ENCODE measurements at regions not wholly inside any gene's neighbourhood (a gene's known extent, or its start where the extent isn't known, plus 50 kb on each side); places are given as distances from the start of the nearest gene placed in this dataset.
"Not testable (repeated sequence)": the region's sequence is repeated elsewhere in the genome, so short reads cannot be mapped to it uniquely, and the experiment has no call there.

DNA sequence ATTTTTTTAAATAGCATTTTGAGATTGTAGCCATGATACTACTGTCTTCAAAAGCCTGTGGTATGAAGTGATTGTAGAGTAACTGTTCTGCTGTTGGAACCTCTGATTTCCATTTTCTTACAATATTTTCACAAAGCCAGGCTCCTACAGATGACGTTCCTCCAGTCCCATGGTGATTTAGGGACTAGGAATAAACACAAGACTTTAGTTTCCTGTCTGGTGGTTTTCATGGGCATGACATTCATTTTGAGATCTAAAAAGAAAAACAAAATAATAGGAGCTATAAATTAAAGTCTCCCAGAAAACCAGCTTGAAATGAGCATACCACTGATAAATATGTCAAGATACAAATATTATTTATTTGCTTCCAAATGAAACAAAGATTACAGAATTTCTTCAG, 1223.5 kb upstream of the CELF4 start:
- no peak for DNase-seq (ENCODE audit: low read depth)

DNA sequence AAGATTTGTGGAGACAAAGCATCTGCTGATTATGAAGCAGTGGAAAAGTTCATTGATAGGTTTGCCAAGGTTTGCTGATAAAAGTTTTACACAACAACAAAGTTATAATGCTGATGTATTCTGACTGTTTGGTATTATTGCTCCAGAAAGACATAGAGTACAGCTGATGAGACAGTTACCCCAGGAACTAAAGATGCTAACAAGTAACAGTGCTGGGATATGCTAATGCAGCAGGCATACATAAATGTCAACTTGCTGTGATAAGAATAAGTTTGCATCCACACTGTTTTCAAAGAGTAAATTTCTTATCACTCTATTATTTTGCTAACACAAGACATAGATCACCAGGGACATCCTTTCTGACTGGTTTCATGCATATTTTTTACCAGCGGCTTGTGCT, 1221.3 kb upstream of the CELF4 start:
- DNase-seq (ENCODE audit: low read depth), result no peak

DNA sequence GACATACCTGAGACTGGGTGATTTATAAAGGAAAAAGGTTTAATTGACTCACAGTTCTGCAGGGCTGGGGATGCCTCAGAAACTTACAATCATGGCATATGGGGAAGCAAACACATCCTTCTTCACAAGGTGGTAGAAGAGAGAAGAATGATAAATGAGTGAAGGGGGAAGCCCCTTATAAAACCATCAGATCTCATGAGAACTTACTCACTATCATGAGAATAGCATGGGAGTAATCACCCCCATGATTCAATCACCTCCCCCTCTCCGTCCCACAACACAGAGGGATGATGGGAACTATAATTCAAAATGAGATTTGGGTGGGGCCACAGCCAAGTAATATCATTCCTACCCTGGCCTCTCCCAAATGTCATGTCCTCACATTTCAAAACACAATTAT, 1206.0 kb upstream of the CELF4 start:
- DNase-seq (ENCODE audit: low read depth), result not testable (repeated sequence)

DNA sequence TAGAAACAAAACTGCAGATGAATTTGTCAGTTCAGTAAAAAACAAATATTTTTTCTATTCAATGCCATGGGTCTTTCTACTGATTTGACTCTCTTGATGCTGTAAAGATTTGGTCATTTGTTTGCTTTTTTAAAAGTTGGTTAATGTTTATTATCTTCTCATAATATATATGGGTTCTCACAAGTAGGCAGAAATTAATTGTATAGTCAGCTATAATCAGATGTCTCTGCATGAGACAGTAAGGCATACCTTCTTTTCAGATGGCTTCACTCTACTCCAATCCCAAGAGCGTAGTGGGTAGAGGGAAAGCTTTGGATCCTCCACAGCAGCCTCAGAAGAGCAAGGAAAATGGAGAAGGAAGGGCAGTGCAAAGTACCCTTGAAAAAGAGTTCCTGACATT, 1202.9 kb upstream of the CELF4 start:
- no peak for DNase-seq (ENCODE audit: low read depth)

DNA sequence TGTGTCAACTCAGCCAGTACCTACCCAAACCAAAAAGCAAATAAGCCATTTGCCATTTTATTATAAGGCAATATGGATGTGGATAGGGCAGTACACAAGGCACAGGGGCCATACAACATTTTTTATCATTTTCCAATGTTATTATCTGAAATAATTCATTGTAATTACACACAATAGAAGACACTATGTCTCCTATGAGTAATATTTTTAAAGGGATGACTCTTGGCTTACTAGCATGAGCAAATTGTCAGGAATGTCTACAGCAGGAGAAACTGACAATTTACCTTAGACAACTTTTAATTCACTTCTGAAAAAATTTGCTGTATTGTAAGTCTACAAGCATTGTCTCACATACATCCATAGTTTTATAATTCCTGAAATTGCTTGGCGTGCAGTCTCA, 1193.9 kb upstream of the CELF4 start:
- DNase-seq (ENCODE audit: low read depth), result no peak

DNA sequence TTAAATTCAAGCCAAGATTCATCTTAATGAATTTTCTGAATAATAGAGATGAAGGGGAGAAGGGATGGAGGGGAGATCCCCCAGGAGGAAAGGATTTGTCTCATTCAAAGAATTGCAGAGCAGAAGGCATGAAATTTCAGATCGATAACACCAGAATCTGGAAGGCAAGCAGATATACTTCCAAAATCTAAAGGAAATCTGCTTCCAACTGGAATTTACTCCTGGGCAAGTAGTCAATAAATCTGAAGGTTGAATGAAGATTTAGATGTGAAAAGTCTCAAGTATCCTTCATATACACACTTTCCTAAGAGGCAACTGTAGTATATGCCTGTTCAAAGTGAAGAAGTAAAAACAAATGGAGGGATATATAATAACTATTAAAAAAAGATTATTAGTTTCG, 1190.8 kb upstream of the CELF4 start:
- DNase-seq (ENCODE audit: low read depth), result no peak

DNA sequence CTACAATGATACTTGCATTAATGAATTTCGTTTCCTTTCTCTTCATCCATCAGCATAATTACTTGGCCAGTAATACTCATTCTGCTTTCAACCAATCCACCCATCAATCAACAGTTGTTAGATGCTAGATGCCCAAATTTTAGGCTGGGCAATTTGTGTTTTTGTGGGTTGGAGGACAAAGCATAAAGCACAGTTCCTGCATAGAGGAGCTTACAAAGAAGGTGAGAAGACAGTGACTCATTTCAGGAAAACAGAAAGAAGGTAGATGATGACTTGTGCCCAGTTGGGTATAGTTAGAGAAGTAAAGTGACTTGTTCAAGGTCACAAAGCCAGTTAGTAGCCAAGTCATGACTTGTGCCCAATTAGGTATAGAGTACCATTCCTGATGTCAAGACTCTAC, 1186.8 kb upstream of the CELF4 start:
- DNase-seq (ENCODE audit: low read depth), result no peak

DNA sequence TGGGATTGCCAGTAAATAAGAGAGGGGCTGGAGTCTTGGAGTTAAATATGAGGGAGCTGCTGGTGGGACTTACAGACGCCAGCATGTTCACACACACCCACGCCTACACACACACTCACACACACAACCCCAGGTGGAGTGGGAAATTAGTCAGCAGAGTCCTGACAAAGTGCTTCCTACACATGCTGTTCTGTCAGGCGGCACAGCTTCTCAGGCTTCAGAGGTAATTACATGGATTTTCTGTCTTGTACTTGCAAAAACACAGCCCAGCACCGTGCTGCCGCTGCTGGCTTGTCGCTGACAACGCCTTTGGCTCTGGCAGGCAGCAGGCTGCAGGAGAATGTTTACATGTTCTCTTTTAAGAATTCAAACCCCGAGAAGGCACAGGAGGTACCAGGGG, 1186.3 kb upstream of the CELF4 start:
- DNase-seq (ENCODE audit: low read depth), result no peak

DNA sequence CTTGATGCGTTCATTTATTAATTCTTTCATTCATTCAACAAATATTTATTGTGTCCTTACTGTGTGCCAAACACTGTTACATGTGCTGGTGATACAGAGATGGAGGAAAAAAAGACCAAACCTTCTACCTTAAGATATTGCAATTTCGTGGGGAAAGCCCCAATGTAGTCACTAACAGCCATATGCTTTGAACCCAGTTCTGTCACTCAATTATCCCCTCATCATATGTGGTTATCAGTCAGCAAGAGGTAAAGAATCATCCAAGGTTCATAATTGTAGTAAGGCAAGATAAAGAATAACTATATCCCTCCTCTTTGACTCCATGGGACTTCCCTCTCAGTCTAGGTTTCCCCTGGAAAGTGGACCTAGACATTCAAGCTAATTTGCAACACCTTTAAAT, 1185.6 kb upstream of the CELF4 start:
- DNase-seq (ENCODE audit: low read depth), result no peak

DNA sequence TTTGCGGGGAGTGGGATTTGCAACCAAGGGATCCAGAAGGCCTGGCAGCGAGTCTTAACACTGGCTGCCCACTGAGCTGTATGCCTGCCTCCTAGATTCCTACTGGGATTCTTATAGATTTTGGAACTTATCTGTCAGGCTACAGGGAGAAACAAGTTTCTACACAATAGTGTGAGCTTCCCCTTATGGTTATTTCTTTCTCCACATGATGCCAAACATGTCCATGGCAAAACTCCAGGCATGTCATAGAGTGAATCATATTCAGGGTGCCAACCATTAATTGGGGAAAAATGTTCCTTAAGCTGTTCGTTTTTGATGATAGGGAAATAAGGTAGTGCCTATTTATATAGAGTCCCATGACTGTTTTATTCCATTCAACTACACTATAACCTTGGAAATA, 1185.2 kb upstream of the CELF4 start:
- no peak for DNase-seq (ENCODE audit: low read depth)

DNA sequence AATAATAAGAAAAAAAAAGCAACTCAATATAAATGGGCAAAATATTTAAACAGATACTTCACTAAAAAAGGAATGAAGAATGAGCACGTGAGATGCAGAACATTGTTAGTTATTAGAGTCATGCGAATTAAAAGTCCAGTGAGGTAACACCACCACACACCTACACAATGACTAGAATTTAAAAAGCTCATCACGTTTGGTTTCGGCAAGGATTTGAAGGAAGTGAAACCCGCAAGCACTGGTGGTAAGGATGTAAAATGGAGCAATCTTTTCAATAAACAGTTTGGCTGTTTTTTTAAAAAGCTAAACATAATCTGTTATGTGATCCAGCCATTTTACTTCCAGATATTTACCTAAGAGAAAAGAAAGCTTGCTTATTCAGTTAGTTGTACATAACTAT, 1181.6 kb upstream of the CELF4 start:
- DNase-seq (ENCODE audit: low read depth), result no peak

DNA sequence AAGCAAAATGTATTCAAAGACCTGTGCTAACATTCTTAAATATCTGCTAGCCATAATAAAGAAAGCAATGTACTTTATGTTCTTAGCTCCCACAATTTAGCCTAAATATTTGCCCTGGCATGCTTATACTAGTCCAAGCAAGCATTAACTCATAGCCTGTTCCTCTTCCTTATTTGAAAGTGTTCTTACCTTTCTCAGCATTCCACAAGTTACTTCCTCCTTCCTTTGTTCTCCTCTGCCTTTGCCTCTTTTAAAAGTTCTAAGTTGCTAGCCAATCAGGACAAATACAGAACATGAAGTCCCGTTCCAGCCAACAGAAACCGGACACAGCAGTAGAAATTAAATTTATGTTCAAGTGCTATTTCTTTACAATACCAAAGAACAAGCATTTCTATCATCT, 1154.6 kb upstream of the CELF4 start:
- not testable (repeated sequence) for DNase-seq (ENCODE audit: low read depth)

DNA sequence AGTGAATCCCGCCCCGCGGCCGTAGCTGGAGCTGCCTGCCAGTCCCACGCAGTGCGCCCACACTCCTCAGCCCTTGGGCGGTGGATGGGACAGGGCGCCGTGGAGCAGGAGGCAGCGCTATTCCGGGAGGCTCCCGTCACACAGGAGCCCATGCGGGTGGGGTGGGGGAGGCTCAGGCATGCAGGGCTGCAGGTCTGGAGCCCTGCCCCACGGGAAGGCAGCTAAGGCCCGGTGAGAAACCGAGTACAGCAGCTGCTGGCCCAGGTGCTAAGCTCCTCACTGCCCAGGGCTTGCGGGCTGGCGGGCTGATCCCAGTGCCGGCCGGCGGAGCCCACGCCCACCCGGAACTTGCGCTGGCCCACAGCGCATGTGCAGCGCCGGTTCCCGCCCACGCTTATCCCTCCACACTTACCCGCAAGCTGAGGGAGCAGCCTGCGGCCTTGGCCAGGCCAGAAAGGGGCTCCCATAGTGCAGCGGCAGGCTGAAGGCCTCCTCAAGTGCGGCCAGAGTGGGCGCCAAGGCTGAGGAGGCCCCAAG, 1152.8 kb upstream of the CELF4 start:
- no peak for DNase-seq (ENCODE audit: low read depth)

DNA sequence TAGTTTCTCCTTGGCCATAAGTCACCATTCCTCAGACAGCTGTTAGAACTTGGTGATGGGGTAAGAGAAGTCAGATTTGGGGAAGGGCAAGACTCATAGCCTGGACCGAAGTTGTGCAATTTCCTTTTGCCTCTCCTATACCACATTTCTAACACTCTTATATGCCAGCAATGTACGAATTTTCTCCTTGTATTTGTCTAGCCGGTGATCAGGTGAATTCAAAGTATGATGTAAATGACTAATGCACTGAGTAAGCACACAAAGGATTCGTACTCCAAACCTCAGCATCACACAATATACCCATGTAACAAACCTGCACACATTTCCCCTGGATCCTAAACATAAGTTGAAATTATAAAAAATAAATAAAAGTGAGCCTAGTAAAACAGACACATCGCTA, 1143.5 kb upstream of the CELF4 start:
- DNase-seq (ENCODE audit: low read depth), result no peak

DNA sequence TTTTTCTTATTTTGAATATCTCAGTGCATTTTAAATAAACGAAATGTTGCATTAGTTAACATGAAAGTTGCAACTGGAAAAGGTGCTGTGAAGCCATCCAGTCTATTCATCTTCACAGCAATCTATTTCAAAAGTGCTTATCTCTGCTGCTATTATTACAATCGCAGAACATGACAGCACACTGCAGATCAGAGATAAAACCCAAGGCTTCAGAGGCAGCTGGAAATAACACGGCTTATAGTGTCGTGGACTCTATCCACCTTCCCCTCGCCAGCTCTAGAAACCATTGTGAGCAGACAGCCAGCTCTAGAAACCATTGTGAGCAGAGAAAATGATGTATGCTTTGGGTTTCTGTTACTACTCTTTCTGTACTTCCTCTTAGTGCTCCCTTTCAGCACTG, 1140.8 kb upstream of the CELF4 start:
- DNase-seq (ENCODE audit: low read depth), result no peak

DNA sequence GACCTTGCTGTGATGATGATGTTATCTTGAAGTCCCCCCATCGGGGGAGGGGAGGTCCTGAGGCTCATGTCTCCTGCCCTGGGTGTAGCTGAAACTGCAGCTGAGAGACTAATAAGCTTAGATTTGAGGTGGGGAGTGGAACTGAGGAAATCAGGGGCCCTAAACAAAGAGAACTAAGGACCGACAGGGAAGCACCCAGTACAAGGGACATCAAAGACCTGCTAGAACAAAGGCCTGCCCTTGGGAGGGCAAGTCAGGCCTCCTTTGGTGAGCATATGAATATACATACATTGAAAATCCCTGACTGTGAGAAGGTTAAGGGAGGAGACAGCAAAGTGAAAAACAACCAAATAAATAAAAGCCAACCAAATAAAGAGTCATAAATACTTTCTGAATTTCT, 1132.5 kb upstream of the CELF4 start:
- no peak for DNase-seq (ENCODE audit: low read depth)

DNA sequence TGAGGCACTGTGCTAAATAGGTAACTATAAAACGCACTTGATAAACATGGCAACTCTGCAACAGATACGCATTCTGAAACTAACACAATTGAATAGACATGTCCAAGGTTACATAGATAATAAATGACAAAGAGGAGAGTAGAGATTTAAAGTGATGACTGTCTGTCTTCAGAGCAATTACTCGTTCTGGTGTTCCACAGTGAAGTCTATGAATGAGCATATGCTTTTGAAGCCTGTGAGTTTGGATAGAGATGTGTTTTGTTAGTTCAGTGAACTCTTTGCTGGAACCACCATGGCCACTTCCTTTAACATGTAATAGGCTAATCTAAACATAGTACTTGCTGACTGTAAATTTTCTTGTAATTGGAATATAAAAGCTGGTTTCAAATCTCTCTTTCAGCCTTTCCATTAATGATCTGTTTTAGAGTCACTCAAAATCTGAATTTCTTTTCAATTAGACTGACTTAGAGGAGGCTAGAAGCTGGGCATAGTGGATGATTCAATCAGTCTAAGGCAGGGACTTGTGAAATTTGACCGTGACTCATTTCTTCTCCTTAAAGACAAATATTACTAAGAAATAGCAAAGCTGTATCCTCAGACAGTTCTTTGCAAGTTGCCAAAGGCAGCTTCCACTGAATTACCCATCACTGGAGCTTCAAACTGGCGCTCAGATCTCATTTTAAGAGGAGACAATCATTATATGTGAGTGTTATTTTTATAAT, 1130.1 kb upstream of the CELF4 start:
- no peak for DNase-seq (ENCODE audit: low read depth)

DNA sequence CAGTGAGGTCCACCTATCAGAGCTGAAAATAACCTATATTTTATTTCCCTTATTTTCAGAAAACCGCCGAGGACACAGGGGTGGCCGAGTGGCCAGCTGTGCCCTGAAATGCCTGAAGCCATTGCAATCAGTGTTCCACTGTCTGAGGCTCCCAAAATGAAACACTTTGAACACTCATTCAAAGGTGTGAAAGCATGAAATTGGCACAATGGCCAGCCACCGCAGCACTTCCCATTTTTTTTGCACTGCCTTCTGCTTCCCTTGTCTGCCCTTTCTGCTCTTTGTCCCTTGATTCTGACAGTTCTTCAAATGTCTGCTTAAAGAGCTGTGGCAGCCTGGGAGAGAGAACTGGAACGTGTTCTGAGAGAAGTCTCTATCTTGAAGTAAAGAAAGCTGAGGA, 1127.5 kb upstream of the CELF4 start:
- DNase-seq (ENCODE audit: low read depth), result no peak

DNA sequence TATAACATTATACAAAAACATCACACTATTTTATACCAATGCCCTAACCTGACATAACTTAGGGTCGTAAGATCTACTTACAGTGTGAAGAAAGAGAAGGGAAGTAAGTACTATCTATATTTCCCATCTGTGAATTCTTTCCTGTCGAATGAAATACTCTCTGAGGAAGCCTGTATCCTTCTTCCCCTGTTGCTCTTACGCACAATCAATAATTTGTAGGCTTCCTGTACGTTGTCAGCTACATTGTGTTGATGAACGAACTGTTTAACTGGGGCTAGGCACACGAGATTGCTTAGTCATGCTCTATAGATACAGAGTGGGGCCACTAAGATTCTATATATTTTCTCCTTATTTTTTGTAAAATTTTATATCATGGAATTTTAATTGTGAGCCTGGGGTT, 1125.0 kb upstream of the CELF4 start:
- no peak for DNase-seq (ENCODE audit: low read depth)

DNA sequence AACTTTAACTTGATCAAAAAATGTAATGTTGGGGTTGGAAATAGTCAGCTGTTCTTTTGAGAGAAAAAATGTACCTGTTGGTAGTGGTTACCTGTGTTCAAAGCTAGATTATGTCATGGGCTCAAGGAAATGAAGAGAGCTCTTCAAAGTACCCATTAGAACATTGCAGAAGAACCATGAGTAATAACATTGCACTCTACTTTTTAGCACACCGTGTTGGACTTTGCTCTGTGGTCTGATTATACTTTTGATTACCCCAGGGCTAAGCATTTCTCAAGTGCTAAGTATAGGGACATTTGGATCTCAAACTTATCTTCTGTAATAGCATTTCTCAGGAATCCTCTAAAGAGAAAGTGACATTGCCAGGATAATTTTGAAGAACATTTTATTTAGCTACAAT, 1122.8 kb upstream of the CELF4 start:
- DNase-seq (ENCODE audit: low read depth), result no peak

DNA sequence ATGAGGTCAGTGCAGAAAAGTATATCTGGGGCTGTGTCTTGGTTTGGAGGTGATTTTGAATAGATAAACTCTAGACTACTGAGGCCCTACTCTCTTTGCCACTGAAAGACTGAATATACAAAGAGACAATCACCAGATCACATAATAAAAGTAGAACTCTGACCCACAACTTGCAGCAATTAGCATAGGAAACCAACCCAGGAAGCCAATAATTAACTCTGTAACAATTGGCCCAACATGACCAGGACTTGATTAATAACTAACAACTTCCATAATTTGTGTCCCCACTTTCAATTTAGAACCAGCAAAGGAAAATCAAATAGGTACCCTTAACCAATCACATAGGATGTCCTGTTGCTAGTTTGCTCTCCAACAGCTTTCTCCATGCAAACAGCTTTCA, 1104.9 kb upstream of the CELF4 start:
- no peak for DNase-seq (ENCODE audit: low read depth)

DNA sequence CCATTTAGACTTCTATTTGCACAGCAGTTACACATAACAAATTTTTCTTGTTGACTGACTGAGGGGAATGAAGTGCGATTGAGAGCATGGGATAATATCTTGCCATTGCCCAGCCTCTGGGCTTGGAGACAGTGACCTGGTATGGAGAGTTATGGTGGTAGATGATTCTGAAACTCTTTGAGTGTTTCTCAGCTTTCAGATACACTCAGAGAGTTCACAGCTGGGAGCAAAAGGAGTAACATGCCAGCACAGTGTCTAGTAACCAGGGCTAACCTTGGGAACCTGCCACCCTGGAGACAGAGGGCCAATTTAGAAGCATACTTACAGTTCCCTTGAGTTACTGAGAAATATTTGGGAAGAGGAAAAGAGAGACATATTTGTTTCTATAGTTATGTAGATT, 1099.3 kb upstream of the CELF4 start:
- DNase-seq (ENCODE audit: low read depth), result no peak

DNA sequence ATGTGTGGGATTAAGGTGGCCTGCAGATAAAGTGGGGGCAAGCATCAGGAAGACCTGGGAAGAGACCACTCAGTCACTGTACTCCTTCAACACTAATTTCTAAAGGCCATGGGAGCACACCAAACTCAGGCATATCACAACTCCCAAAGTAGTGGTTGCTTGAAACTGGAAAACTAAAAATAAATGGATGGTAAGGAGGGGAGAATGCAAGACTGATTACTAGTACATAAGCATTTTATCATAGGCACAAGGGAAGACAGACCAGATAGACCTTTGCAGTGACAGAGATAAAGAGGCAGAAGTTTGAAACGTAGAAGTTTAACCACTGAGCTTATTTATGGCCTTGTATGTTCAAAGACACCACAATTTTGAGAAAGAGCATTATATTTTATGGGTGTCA, 1098.1 kb upstream of the CELF4 start:
- DNase-seq (ENCODE audit: low read depth), result no peak

DNA sequence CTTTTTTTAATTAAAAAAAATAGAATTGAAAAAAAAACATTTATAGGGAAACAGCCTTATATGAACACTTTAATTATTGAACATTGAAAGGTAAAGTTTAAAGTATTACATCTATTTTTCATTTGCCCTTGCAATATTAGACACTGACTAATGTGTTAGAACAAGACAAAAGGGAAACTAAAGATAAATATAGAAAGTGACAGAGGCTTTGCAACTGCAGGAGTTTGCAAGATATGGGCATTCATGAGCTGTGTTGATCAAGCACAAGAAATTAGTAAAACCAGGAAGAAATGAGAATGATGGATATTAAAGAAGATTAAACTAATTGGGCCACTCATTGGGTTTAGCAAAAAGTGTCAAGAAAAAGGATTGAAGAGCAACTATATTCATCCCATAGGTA, 1097.7 kb upstream of the CELF4 start:
- no peak for DNase-seq (ENCODE audit: low read depth)

DNA sequence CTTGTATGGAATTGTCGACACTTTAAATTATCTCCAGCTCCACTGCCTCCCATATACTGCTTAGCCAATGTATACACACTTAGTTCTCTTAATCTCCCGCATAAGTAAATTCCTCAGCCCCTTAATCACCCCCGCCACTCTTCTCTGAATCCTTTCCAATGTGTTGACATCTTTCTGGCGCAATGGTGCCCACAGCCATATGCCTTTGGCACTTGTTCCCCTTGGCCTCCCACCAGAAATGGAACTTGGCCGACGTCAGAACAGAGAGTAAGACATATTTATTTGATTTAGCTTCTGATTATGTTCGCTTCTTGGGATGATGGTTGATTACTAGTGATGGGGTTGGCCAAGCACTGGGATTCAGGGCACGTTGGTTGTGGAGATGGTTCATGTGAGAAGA, 1089.3 kb upstream of the CELF4 start:
- no peak for DNase-seq (ENCODE audit: low read depth)
